HG03457 (cell line): ENCODE measurements at regions not wholly inside any gene's neighbourhood (a gene's known extent, or its start where the extent isn't known, plus 50 kb on each side); places are given as distances from the start of the nearest gene placed in this dataset.

Experiments
- ATAC-seq: cut with Tn5 transposase; IDR thresholded peaks from one replicate; pipeline ENCODE4 v1.9.1; 2021; ENCODE audit warnings: moderate number of reproducible peaks; ENCODE audit not compliant: unreplicated experiment

DNA sequence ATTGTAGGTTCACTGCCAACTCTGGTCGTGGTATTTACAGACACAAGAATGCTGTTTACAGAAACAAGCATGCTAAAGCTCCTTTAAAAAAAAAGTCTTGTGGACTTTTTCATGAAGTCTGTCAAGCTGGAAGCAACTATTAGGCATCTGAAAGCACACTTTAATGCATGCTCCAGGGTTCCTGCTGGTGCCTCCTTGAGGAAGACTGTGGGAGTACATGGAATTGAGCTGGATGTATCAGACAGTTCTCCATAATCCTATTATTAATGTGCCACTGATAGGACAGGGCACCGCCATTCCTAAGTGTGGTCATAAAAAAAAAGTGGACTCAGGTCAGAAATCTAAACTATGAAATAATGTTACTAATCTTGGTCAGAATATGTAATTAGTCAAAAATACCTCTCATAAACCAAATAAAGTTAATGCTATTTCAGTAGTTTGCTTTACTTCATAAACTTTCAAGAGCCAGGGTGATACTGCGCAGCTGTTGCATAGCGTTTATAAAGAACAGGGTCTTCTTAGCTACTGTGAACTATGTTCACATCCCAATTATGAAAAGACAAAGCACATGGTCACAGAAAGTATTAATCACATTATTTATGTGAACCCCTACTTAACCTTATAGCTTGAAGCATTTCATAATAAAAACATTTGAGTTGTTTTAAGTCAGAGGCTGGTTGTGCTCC, 390.8 kb upstream of the PTGER4 start:
- ATAC-seq: no peak

- ATAC-seq: no peak
Measured at GRCh38 chr5:40284863-40285262, 394.9 kb upstream of the PTGER4 start.

- no peak for ATAC-seq
Measured at GRCh38 chr5:40278881-40279280, 400.8 kb upstream of the PTGER4 start.

DNA sequence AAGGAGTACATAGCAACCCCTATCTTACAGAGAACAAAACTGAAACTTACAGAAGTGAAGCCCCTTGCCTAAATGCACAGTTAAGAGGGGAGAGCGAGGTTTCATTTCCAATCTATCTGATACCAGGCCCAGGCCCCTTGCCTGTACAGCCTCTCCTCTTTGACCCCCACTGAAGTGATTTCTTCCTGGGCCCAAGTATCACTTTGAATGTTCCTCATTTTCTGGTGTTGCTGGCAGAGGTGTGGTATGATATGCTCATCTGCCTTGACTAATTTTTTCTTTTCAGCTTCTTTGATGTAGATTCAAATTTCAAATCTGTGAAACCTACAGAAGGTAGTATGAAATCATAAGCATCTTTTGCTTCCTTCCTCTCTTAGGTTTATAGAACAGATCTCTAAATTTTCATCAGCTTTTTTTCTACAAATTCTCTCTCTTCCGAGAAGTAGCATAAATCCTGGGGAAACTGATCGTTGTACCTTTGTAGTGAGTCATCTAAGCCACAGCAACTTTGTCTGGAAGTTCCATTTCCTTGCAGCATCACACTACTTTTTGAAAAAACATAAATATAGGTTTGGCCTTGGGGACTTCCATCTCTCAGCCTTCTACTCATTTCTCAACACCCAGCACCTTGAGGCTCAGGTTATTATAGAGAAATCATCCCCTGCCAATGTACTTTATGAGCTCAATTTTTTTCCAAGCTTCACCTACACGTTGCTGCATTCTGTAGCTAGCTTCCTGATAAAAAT, 402.4 kb upstream of the PTGER4 start:
- ATAC-seq: peak; percentile 48

DNA sequence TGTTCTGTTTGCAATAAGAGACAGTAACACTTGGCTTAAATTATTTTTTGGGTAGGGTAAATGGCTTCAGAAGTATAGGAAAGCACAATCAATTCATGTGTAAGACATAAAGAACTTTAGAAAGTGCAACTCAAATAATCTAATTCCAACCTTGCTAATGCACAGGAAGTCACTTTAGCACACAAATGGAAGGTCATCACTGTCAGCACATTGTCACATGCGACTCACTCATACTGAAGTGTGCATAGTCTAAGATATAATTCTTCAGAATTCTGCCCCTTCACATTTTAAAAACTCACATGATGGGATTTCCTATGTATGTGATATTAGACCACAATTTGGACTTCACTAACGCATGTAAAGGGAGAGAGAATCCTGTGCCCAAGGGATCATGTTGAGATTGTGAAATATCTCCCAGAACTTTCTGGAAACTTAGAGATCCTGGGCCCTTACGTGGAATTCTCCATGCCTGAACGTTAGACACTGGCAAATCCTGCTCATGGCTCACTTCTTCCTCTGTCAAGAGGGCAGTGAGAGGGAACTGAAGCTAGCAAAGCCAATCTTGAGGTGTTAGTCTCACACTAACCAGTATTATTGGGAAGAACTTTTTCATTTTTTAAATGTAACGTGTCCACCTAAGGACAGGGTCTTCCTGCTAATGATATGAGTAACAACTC, 403.2 kb upstream of the PTGER4 start:
- peak; percentile 16 for ATAC-seq

GRCh38 chr5:40274568-40274967, 405.1 kb upstream of the PTGER4 start:
- no peak for ATAC-seq

- ATAC-seq: no peak
Measured at GRCh38 chr5:40273936-40274335, 405.8 kb upstream of the PTGER4 start.

GRCh38 chr5:40271476-40271875, 408.2 kb upstream of the PTGER4 start:
- ATAC-seq: no peak

GRCh38 chr5:40270274-40270845, 409.4 kb upstream of the PTGER4 start:
- no peak for ATAC-seq

DNA sequence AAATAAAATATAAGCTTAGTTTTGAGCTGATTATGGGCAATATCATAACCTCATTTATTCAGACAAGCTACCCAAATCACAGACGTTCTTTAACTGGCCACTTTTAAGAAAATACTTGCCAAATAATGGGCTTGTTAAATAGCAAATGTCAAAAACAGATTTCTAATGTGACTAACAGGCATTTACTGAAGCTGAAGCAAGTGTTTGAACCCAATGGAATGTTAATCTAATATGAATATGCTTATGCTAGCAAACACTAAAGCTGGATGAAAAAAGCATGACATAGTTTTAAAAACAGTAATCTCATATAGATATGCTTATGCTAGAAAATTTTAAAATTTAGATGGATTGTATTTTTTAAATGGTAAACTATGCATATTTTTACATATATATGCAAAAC, 411.6 kb upstream of the PTGER4 start:
- ATAC-seq: no peak

GRCh38 chr5:40266952-40267351, 412.8 kb upstream of the PTGER4 start:
- no peak for ATAC-seq

DNA sequence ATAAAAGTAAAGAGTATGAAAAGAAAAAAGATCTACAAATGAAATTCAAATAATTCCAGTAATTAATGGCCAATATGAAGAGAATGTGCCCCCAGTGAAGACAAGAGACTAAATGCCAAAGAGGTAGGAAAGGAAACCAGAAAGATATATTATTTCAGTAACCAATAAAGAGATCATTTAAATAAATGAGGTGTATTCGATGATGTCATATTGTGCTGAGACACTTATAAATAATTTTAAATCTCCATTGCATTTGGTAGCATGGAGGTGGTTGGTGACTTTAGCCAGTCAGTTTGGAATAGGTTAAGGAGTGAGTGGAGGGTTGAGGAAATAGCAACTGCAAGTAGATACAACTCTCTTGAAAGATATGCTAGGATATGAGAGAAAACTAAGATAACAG, 417.7 kb upstream of the PTGER4 start:
- ATAC-seq: no peak

- ATAC-seq: no peak
Measured at GRCh38 chr5:40260361-40260760, 419.4 kb upstream of the PTGER4 start.

GRCh38 chr5:40258222-40258621, 421.5 kb upstream of the PTGER4 start:
- no peak for ATAC-seq

GRCh38 chr5:40240671-40241070, 439.0 kb upstream of the PTGER4 start:
- ATAC-seq: no peak

DNA sequence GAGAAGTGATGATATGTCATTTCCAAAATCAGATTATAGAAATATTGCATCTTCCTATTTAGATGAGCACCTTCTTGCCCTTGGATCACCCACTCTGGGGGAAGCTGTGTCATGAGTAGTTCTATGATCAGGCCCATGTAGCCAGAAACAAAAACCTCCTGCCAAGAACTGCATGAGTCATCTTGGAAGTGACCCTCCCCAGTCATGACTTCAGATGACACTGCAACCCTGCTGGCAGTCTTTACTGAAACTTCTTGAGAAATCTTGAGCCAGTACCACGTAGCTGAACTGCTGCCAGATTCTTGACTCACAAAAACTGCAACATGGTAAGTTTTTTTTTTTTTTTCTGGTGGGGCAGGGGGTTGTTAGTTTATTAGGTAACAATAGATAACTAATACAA, 439.6 kb upstream of the PTGER4 start:
- ATAC-seq: no peak

GRCh38 chr5:40238066-40238745, 441.5 kb upstream of the PTGER4 start:
- ATAC-seq: no peak

DNA sequence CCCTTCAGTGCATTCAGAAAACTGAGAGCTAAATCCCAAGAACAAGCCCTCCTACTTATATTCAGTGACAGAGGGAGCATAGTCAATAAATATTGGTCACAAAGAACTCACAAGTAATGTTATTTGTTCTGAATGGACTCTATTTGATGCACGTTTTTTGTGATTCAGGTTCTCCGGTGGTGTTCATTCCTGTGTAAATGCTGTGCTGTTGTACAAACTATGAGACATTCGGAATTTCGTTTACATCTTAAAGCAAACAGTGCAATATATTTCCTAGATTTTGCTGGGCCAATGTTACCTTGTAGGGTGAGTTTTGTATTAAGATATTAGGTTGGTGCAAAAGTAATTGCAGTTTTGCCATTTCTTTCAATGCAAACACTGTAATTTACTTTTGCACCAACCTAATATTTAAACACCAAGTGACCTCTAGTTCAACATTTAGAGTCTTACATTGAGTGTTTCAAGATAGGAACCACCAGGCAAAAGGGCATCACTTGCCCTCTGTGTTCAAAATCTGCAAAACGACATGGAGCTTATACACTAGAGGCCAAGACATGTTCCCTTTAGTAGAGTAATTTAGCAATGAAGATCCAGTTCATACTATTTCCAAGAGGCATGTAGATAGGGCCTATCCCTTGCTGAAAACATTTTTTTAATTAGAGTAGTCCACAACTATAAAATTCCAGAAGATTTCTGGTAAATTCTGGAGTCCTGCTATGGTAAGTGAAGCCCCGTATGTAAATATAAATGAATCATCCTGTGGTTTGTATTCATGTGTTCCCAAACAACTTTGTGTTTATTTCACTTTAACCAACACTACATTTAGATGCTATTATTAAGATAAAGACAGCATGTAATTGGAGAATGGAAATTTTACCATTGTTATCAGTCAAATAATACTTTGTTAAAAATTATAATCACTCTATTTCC, 444.0 kb upstream of the PTGER4 start:
- no peak for ATAC-seq

DNA sequence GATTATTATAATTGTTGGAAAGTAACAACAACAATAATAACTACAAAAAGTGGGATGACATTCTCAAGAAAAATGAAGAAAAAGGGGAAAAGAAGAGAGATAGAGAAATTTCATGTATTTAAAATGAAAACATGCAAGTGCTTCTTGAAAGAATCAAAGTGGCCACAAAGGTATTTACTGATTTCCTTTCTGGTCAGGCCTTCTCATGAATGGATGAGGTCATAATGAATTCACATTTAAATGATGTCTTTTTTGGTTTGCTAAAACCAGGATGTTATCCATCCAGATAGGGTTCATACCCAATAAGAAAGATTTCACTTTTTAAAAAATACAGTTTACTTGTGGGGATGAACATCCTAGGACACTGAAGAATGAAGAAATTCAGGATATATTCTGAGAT, 446.4 kb upstream of the PTGER4 start:
- ATAC-seq: no peak

- no peak for ATAC-seq
Measured at GRCh38 chr5:40227931-40228330, 451.8 kb upstream of the PTGER4 start.
